Natural killer cell treated with Interleukin-12 subunit alpha and Interleukin-12 subunit beta and Interleukin-15 and Interleukin-18, amount 100 ng/mL, for 72 hours (primary cell): ENCODE measurements at regions not wholly inside any gene's neighbourhood (a gene's known extent, or its start where the extent isn't known, plus 50 kb on each side); places are given as distances from the start of the nearest gene placed in this dataset.
"Not testable (repeated sequence)": the region's sequence is repeated elsewhere in the genome, so short reads cannot be mapped to it uniquely, and the experiment has no call there.

Experiments
- ATAC-seq, 2 donors: fragments of 150-1000 bp; cut with Tn5 transposase in 1 of 2; sonication (Bioruptor Pico), chemical (Tn5 transposase) in 1 of 2; 2 replicates each; pipeline ENCODE4 v1.10.0; 2021
- DNase-seq: peaks from one replicate; pipeline ENCODE4 v3.0.0; 2022; ENCODE audit warnings: low spot score
- H3K27ac Mint-ChIP-seq, 2 donors: 1 replicate in 1 of 2; 2 replicates in 1 of 2; pipeline ENCODE4 v1.8.0; 2022; ENCODE audit warnings: mixed read lengths in 2 of 2, mild to moderate bottlenecking in 1 of 2, moderate library complexity in 1 of 2
- H3K27me3 Mint-ChIP-seq, 2 donors: 1 replicate in 1 of 2; 2 replicates in 1 of 2; pipeline ENCODE4 v1.8.0; 2022; ENCODE audit warnings: mixed read lengths in 2 of 2
- H3K36me3 Mint-ChIP-seq: one replicate; pipeline ENCODE4 v1.8.0; 2022; ENCODE audit warnings: mixed read lengths
- H3K4me1 Mint-ChIP-seq, 2 donors: 1 replicate in 1 of 2; 2 replicates in 1 of 2; pipeline ENCODE4 v1.8.0; 2022; ENCODE audit warnings: low read depth in 2 of 2, mixed read lengths in 2 of 2, mild to moderate bottlenecking in 1 of 2
- H3K4me3 Mint-ChIP-seq: one replicate; pipeline ENCODE4 v1.8.0; 2022; ENCODE audit warnings: mixed read lengths
- H3K9me3 Mint-ChIP-seq: 2 replicates; pipeline ENCODE4 v1.8.0; 2022; ENCODE audit warnings: mixed read lengths

DNA sequence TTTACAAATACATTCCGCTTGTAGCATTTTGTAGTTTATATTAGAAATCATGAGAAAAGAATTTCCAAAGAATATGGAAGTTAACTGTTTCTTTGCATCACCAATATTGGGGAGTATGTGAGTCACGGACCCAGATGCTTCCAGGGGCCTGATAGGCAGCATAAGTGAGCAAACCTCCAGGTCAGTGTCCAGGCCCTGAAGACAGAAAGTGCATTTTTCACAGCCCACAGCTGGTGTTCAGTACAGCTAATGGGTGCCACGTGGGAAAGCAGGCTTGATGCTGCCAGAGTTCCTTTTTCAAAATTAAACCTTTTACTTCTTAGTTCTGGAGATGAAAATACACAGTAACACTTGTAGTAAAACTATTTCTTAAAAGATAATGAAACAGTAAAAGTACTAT is 454.4 kb upstream of the ACTBL2 start:
- Mint-ChIP-seq H3K27ac (no peak overlapping the region), H3K9me3 (peaks cover 4% of the 10 kb centered on the region), H3K27me3 (no peaks in the 10 kb centered on the region), H3K4me3 (no peak overlapping the region), H3K4me1 (peaks cover 7 to 8% of the 10 kb centered on the region in 2 donors), H3K36me3 (peaks cover 5% of the 10 kb centered on the region)
- DNase-seq: no peak
- ATAC-seq: no peak

GRCh38 chr5:57932761-57933160 is 450.1 kb upstream of the ACTBL2 start:
- H3K27me3 Mint-ChIP-seq: no peaks in the 10 kb centered on the region
- no peaks in the 10 kb centered on the region for H3K36me3 Mint-ChIP-seq
- no peak for DNase-seq
- no peak overlapping the region for H3K4me3 Mint-ChIP-seq
- no peak for ATAC-seq
- H3K27ac Mint-ChIP-seq: no peak overlapping the region
- H3K9me3 Mint-ChIP-seq: no peaks in the 10 kb centered on the region
- H3K4me1 Mint-ChIP-seq: no peaks in the 10 kb centered on the region

DNA sequence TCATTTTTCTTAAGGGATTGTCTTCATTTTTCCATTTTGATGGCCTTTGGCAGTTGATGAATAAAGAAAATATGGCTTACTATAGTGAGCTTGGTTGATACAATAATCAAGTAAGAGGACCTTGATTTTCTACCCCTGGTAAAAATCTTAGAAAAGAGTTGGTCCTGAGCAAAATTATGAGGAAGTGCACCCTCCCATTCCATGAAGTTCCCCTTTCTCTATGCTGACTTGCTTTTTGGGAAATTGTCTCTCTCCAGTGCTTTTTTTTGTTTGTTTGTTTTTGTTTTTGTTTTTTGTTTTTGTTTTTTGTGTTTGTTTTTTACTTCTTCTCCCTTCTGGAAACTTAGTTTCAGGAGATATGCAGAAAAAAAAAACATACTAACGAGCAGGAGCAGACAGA is 449.2 kb upstream of the ACTBL2 start:
- no peak for DNase-seq
- H3K27ac Mint-ChIP-seq: no peak overlapping the region
- H3K9me3 Mint-ChIP-seq: no peaks in the 10 kb centered on the region
- H3K4me3 Mint-ChIP-seq: no peak overlapping the region
- no peaks in the 10 kb centered on the region for H3K4me1 Mint-ChIP-seq
- no peaks in the 10 kb centered on the region for H3K27me3 Mint-ChIP-seq
- no peak for ATAC-seq
- H3K36me3 Mint-ChIP-seq: no peaks in the 10 kb centered on the region

GRCh38 chr5:57931352-57931751 is 448.7 kb upstream of the ACTBL2 start:
- H3K9me3 Mint-ChIP-seq: no peaks in the 10 kb centered on the region
- no peak for ATAC-seq
- H3K4me3 Mint-ChIP-seq: no peak overlapping the region

GRCh38 chr5:57929271-57929670 is 446.7 kb upstream of the ACTBL2 start:
- Mint-ChIP-seq H3K27me3 (no peaks in the 10 kb centered on the region), H3K4me1 (no peaks in the 10 kb centered on the region)
- ATAC-seq: no peak

More at GRCh38 chr5:57931352-57931751, 448.7 kb upstream of the ACTBL2 start:
- Mint-ChIP-seq H3K36me3 (no peaks in the 10 kb centered on the region), H3K4me1 (no peaks in the 10 kb centered on the region), H3K27ac (no peak overlapping the region), H3K27me3 (no peaks in the 10 kb centered on the region)
- DNase-seq: no peak

DNA sequence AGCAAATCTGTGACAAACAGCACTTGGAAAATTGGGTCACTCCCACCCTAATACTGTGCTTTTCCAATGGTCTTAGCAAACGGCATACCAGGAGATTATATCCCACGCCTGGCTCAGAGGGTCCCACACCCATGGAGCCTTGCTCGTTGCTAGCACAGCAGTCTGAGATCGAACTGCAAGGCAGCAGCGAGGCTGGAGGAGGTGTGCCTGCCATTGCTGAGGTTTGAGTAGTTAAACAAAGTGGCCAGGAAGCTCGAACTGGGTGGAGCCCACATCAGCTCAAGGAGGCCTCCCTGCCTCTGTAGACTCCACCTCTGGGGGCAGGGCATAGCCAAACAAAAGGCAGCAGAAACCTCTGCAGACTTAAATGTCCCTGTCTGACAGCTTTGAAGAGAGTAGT is 440.5 kb upstream of the ACTBL2 start:
- H3K36me3 Mint-ChIP-seq, ATAC-seq, H3K4me3 Mint-ChIP-seq, H3K27me3 Mint-ChIP-seq, DNase-seq, H3K27ac Mint-ChIP-seq, H3K4me1 Mint-ChIP-seq: not testable (repeated sequence)
- H3K9me3 Mint-ChIP-seq: peaks cover 12% of the 10 kb centered on the region

More at GRCh38 chr5:57929271-57929670, 446.7 kb upstream of the ACTBL2 start:
- Mint-ChIP-seq H3K36me3 (peaks cover 7% of the 10 kb centered on the region), H3K4me3 (no peak overlapping the region), H3K9me3 (peaks cover 8% of the 10 kb centered on the region), H3K27ac (no peak overlapping the region)
- DNase-seq: no peak

GRCh38 chr5:57917004-57917403 is 434.4 kb upstream of the ACTBL2 start:
- ATAC-seq (no peak), DNase-seq (no peak)
- no peaks in the 10 kb centered on the region for H3K4me1 Mint-ChIP-seq
- no peaks in the 10 kb centered on the region for H3K27me3 Mint-ChIP-seq
- H3K4me3 Mint-ChIP-seq: no peak overlapping the region
- no peak overlapping the region for H3K27ac Mint-ChIP-seq
- H3K36me3 Mint-ChIP-seq: no peaks in the 10 kb centered on the region
- no peaks in the 10 kb centered on the region for H3K9me3 Mint-ChIP-seq

- no peak overlapping the region for H3K27ac Mint-ChIP-seq
- H3K36me3 Mint-ChIP-seq: no peaks in the 10 kb centered on the region
- no peaks in the 10 kb centered on the region for H3K27me3 Mint-ChIP-seq
- ATAC-seq (no peak), DNase-seq (no peak)
- no peaks in the 10 kb centered on the region for H3K4me1 Mint-ChIP-seq
- no peaks in the 10 kb centered on the region for H3K9me3 Mint-ChIP-seq
- no peak overlapping the region for H3K4me3 Mint-ChIP-seq
These were observed 432.9 kb upstream of the ACTBL2 start for GRCh38 chr5:57915536-57915935.

DNA sequence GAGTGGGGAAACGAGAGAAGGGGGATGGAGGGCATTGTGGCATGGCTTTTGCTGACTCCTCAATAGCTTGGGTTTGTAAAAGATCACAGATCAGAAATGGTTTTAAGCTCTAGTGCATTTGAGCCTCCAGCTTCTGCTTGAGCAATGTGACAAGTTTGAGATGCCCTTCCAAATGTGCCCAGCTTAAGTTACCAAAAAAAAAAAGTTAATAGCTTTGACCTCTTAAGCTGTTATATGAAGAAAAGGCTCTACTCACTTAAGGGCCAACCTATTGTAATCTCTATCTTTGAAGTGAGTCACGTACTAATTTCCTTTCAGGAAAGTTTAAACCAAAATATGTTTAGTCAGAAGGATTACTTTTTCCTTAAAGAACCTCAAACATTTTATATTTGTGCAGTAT is 428.8 kb upstream of the ACTBL2 start:
- H3K27me3 Mint-ChIP-seq: no peaks in the 10 kb centered on the region
- H3K4me1 Mint-ChIP-seq: no peaks in the 10 kb centered on the region
- H3K36me3 Mint-ChIP-seq: no peaks in the 10 kb centered on the region
- no peak for ATAC-seq
- no peak for DNase-seq
- no peaks in the 10 kb centered on the region for H3K9me3 Mint-ChIP-seq
- no peak overlapping the region for H3K4me3 Mint-ChIP-seq
- no peak overlapping the region for H3K27ac Mint-ChIP-seq

DNA sequence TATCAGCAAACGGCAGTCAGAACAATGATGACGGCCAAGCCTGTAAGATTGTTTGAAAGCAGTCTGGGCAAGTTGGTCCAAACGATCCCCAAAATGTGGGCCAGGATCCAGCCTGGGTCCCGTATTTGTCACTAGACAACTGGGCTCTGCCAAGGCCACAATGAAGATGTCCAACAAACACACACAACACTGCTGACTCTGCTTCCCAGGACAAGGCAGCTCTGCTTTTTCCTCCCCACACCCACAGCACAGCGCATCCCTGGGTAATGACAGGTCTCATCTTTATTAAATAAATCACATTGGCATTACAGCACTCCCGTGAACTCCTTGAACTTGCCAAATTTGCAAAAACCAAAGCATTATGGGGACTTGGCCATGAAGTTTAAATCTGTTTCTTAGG is 424.1 kb upstream of the ACTBL2 start:
- H3K4me3 Mint-ChIP-seq: no peak overlapping the region
- no peaks in the 10 kb centered on the region for H3K27me3 Mint-ChIP-seq
- ATAC-seq (no peak), DNase-seq (no peak)
- H3K9me3 Mint-ChIP-seq: no peaks in the 10 kb centered on the region
- no peaks in the 10 kb centered on the region for H3K4me1 Mint-ChIP-seq
- H3K36me3 Mint-ChIP-seq: no peaks in the 10 kb centered on the region
- no peak overlapping the region for H3K27ac Mint-ChIP-seq

- Mint-ChIP-seq H3K36me3 (no peaks in the 10 kb centered on the region), H3K27ac (no peak overlapping the region), H3K4me3 (no peak overlapping the region), H3K27me3 (no peaks in the 10 kb centered on the region), H3K9me3 (no peaks in the 10 kb centered on the region), H3K4me1 (no peaks in the 10 kb centered on the region)
- ATAC-seq (no peak), DNase-seq (no peak)
These were observed 420.8 kb upstream of the ACTBL2 start for GRCh38 chr5:57903458-57903857.

DNA sequence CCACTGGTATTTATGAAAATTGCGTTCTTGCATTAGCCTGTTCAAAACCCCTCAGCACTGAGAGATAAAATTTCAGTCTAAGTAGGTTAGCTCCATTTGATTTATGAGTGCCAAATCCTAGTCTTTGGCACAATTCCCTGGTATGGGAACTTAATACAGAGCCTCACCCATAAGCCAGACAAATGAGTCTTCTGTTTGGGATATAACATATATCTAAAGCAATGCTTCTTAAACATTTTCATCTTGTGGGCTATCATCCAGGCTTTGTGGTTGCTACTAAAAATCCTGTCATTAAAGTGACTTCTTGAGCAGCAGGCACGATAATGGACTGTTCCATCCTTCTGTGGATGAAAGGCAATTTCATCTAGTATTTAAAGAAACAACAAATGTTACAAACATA is 419.5 kb upstream of the ACTBL2 start:
- no peak for DNase-seq
- Mint-ChIP-seq H3K36me3 (no peaks in the 10 kb centered on the region), H3K9me3 (no peaks in the 10 kb centered on the region), H3K4me1 (no peaks in the 10 kb centered on the region), H3K27me3 (no peaks in the 10 kb centered on the region), H3K4me3 (no peak overlapping the region), H3K27ac (no peak overlapping the region)
- ATAC-seq: no peak

DNA sequence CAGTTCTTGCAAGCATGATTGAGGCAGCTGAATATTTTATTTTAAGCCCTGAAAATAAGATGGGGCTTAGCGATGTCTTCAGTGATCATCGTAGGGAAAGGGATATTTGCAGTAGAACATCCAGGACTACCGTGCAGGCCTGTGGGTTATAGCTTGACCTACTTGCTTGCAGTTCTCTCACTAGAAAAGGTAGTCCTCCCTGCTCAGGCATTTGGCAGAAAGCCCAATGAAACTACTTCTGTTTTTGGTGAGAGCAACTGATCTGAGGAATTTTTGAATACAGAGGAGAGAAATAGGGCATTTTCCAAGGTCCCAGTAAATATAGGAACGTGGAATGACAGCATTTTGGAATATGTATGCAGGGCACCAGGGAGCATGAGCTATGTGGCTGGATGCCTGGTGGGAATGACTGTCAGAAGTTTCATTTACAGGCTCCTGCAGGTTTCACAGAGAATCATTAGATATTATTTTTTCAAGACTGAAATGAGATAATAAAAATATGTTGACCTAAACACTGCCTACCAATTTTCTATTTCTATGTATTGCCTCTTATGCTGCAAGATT is 417.9 kb upstream of the ACTBL2 start:
- no peaks in the 10 kb centered on the region for H3K9me3 Mint-ChIP-seq
- no peak overlapping the region for H3K4me3 Mint-ChIP-seq
- no peak for DNase-seq
- H3K4me1 Mint-ChIP-seq: no peaks in the 10 kb centered on the region
- no peak for ATAC-seq
- H3K36me3 Mint-ChIP-seq: no peaks in the 10 kb centered on the region
- H3K27me3 Mint-ChIP-seq: no peaks in the 10 kb centered on the region
- no peak overlapping the region for H3K27ac Mint-ChIP-seq

- Mint-ChIP-seq H3K27me3 (peaks cover 0 to 7% of the 10 kb centered on the region in 2 donors), H3K9me3 (no peaks in the 10 kb centered on the region), H3K27ac (no peak overlapping the region), H3K4me1 (no peaks in the 10 kb centered on the region), H3K4me3 (no peak overlapping the region), H3K36me3 (no peaks in the 10 kb centered on the region)
- no peak for DNase-seq
- no peak for ATAC-seq
These were observed 414.0 kb upstream of the ACTBL2 start for GRCh38 chr5:57896576-57896975.

- Mint-ChIP-seq H3K9me3 (no peaks in the 10 kb centered on the region), H3K4me3 (no peak overlapping the region), H3K4me1 (no peaks in the 10 kb centered on the region), H3K27me3 (peaks cover 0 to 7% of the 10 kb centered on the region in 2 donors), H3K36me3 (no peaks in the 10 kb centered on the region), H3K27ac (no peak overlapping the region)
- DNase-seq (no peak), ATAC-seq (no peak)
These were observed 413.2 kb upstream of the ACTBL2 start for GRCh38 chr5:57895766-57896165.
